ENCODE measurements at regions not wholly inside any gene's neighbourhood (a gene's known extent, or its start where the extent isn't known, plus 50 kb on each side); places are given as distances from the start of the nearest gene placed in this dataset.

DNA sequence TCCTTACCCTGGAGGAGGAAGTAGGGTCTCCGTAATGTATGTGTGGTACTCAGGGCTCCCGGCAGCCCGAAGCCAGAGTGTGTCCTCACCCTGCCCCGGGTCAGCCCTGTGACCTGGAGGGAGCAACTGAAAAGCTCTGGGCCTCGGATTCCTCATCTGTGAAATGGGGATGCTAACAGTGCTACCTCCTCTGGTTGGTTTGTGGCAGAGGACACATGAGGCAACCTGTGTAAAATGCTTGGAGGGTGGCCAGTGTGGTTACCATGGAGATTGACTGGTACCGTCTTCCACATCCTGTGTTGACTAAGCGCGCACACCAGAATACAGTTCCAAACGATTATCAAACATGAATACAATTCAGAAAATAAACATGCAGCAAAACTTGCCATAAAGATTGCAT, 163.8 kb upstream of the KLF6 start:
- Histone ChIP-seq H3K27ac (replicated peaks) (no peak overlapping the region), H3K4me3 (replicated peaks; ENCODE audit: insufficient read depth, low read length) (no peak overlapping the region), H3K27me3 (ENCODE audit: insufficient read depth, poor library complexity, severe bottlenecking) (no peaks in the 10 kb centered on the region)
- no peak for DNase-seq (ENCODE audit: low read depth in 1 of 2, low spot score in 1 of 2)
- TF ChIP-seq GABPA (IDR thresholded peaks at IDR 0.05; ENCODE audit: low read depth) (no peak), POLR2AphosphoS5 (IDR thresholded peaks at IDR 0.05; ENCODE audit: low read depth) (no peak)

DNA sequence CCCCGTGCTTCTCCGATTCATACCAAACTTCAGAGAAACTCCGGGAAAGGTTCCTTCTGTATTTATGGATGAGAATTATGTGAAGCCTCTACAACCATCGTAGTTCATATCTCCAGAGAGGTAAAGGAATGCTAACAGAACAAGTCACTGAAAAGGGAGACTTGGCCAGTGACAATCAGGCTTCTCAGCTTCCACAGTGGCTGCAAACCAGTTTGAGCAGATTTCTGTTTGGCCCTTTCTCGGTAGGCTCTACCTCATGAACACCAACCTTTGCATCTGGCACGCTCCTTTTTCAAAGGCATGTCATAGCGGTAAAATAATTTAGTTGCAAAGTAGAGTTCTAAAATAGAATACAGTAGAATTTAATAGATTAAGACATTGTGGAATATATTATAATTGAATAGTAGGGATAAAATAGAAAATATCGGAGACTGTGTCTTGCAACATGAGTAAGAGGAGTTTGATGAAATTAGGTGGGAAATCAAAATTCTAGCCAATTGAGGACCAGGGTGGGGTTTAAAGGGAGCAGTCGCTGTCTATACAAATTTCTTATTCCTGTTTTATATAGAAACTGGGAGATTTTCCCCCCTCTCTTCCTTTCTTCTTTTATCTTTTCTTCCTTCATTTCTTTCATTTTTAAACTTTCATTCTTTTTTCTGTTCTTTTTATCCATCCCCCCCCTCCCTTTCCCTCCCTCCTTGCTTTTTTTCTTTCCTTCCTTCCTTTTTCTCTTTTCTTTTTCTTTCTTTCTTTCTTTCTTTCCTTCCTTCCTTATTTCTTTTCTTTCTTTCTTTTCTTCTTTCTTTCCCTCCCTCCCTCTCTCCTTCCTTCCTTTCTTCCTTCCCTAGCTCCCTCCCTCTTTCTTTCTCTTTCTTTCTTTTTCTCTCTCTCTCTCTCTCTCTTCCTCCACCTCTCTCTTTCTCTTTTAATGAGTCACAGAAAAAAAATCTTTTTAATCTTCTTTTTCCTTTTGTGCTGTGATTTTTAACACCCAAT, 161.5 kb upstream of the KLF6 start:
- H3K27me3 ChIP-seq (ENCODE audit: insufficient read depth, poor library complexity, severe bottlenecking) = no peaks in the 10 kb centered on the region
- no peak overlapping the region for H3K27ac ChIP-seq (replicated peaks)
- DNase-seq (ENCODE audit: low read depth in 1 of 2, low spot score in 1 of 2) = no peak
- TF ChIP-seq, protein P1, sequence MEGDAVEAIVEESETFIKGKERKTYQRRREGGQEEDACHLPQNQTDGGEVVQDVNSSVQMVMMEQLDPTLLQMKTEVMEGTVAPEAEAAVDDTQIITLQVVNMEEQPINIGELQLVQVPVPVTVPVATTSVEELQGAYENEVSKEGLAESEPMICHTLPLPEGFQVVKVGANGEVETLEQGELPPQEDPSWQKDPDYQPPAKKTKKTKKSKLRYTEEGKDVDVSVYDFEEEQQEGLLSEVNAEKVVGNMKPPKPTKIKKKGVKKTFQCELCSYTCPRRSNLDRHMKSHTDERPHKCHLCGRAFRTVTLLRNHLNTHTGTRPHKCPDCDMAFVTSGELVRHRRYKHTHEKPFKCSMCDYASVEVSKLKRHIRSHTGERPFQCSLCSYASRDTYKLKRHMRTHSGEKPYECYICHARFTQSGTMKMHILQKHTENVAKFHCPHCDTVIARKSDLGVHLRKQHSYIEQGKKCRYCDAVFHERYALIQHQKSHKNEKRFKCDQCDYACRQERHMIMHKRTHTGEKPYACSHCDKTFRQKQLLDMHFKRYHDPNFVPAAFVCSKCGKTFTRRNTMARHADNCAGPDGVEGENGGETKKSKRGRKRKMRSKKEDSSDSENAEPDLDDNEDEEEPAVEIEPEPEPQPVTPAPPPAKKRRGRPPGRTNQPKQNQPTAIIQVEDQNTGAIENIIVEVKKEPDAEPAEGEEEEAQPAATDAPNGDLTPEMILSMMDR (IDR thresholded peaks at IDR 0.05; ENCODE audit: insufficient read depth, low read length) = no peak
- TF ChIP-seq SPI1 (IDR thresholded peaks at IDR 0.05; ENCODE audit: borderline replicate concordance, low read depth) (no peak), GABPA (IDR thresholded peaks at IDR 0.05; ENCODE audit: low read depth) (no peak), POLR2AphosphoS5 (IDR thresholded peaks at IDR 0.05; ENCODE audit: low read depth) (no peak)
- TF ChIP-seq, protein P2, sequence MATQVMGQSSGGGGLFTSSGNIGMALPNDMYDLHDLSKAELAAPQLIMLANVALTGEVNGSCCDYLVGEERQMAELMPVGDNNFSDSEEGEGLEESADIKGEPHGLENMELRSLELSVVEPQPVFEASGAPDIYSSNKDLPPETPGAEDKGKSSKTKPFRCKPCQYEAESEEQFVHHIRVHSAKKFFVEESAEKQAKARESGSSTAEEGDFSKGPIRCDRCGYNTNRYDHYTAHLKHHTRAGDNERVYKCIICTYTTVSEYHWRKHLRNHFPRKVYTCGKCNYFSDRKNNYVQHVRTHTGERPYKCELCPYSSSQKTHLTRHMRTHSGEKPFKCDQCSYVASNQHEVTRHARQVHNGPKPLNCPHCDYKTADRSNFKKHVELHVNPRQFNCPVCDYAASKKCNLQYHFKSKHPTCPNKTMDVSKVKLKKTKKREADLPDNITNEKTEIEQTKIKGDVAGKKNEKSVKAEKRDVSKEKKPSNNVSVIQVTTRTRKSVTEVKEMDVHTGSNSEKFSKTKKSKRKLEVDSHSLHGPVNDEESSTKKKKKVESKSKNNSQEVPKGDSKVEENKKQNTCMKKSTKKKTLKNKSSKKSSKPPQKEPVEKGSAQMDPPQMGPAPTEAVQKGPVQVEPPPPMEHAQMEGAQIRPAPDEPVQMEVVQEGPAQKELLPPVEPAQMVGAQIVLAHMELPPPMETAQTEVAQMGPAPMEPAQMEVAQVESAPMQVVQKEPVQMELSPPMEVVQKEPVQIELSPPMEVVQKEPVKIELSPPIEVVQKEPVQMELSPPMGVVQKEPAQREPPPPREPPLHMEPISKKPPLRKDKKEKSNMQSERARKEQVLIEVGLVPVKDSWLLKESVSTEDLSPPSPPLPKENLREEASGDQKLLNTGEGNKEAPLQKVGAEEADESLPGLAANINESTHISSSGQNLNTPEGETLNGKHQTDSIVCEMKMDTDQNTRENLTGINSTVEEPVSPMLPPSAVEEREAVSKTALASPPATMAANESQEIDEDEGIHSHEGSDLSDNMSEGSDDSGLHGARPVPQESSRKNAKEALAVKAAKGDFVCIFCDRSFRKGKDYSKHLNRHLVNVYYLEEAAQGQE (IDR thresholded peaks at IDR 0.05; ENCODE audit: insufficient replicate concordance, low read depth) = no peak
- no peak overlapping the region for H3K4me3 ChIP-seq (replicated peaks; ENCODE audit: insufficient read depth, low read length)

DNA sequence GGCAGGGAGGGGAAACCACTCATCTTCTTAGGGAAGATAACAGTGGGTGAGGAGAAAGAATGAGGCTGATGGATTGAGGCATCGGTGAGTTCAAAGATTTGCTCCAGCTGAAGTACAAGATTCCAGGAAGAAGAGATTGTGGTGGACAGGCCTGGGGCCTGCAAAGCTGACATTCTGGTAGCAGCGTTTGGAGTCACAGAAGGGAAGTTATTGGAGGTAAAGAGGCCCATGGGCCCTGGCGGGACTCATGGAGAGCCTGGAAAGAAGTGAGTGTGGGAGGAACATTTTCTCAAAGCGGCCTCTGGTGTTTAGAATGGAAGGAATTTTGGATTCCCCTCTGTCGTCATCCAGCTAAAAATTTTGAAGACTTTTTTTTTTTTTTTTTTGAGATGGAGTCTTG, 160.0 kb upstream of the KLF6 start:
- DNase-seq (ENCODE audit: low read depth in 1 of 2, low spot score in 1 of 2) = no peak
- no peak for TF ChIP-seq GABPA (IDR thresholded peaks at IDR 0.05; ENCODE audit: low read depth)
- TF ChIP-seq, protein P1 (IDR thresholded peaks at IDR 0.05; ENCODE audit: insufficient read depth, low read length) = no peak
- TF ChIP-seq, protein P2 (IDR thresholded peaks at IDR 0.05; ENCODE audit: insufficient replicate concordance, low read depth) = no peak
- no peak for TF ChIP-seq POLR2AphosphoS5 (IDR thresholded peaks at IDR 0.05; ENCODE audit: low read depth)
- TF ChIP-seq SPI1 (IDR thresholded peaks at IDR 0.05; ENCODE audit: borderline replicate concordance, low read depth) = no peak
- no peaks in the 10 kb centered on the region for H3K27me3 ChIP-seq (ENCODE audit: insufficient read depth, poor library complexity, severe bottlenecking)
- no peak overlapping the region for H3K27ac ChIP-seq (replicated peaks)
- no peak overlapping the region for H3K4me3 ChIP-seq (replicated peaks; ENCODE audit: insufficient read depth, low read length)

DNA sequence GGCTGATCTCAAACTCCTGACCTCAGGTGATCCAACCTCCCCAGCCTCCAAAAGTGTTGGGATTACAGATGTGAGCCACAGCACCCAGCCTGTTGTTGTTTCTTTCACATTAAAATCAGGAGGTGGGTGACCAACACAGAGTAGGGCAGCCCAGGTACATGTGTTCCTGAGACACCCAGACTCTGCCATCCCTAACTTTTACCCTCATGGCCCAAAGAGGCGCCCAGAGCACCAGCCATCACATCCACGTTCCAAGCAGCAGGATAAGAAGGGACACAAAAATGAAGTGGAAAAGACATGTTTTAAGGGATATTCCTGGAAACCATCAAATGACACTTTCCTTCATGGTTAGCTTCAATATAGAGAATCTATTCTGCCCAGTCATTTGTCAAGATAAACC, 159.6 kb upstream of the KLF6 start:
- no peak overlapping the region for H3K27ac ChIP-seq (replicated peaks)

More for the DNA sequence above, 159.6 kb upstream of the KLF6 start:
- no peak for DNase-seq (ENCODE audit: low read depth in 1 of 2, low spot score in 1 of 2)
- Histone ChIP-seq H3K27me3 (ENCODE audit: insufficient read depth, poor library complexity, severe bottlenecking) (no peaks in the 10 kb centered on the region), H3K4me3 (replicated peaks; ENCODE audit: insufficient read depth, low read length) (no peak overlapping the region)
- TF ChIP-seq, protein P1 (IDR thresholded peaks at IDR 0.05; ENCODE audit: insufficient read depth, low read length) = no peak
- no peak for TF ChIP-seq SPI1 (IDR thresholded peaks at IDR 0.05; ENCODE audit: borderline replicate concordance, low read depth)
- TF ChIP-seq GABPA (IDR thresholded peaks at IDR 0.05; ENCODE audit: low read depth) = no peak
- TF ChIP-seq, protein P2 (IDR thresholded peaks at IDR 0.05; ENCODE audit: insufficient replicate concordance, low read depth) = no peak
- no peak for TF ChIP-seq POLR2AphosphoS5 (IDR thresholded peaks at IDR 0.05; ENCODE audit: low read depth)
